DOHH2 (cell line): ENCODE measurements at regions not wholly inside any gene's neighbourhood (a gene's known extent, or its start where the extent isn't known, plus 50 kb on each side); places are given as distances from the start of the nearest gene placed in this dataset.

ENCODE experiments used
- H3F3A ChIP-seq: fragments of 200-600 bp; sonication (generic), shearing (Covaris generic); 2 replicates; pipeline ENCODE4 v1.6.0; 2016; ENCODE audit warnings: antibody characterized with exemption, mild to moderate bottlenecking; ENCODE audit not compliant: control insufficient read depth, insufficient read depth
- H3K27ac ChIP-seq: fragments of 200-600 bp; sonication (generic); 2 replicates; pipeline ENCODE4 v1.5.1; 2014; ENCODE audit warnings: low read depth, mild to moderate bottlenecking, low read length, moderate library complexity
- H3K27me3 ChIP-seq: fragments of 200-600 bp; sonication (generic); 2 replicates; pipeline ENCODE4 v1.6.1; 2014; ENCODE audit warnings: mild to moderate bottlenecking, low read length, mixed read lengths; ENCODE audit not compliant: control insufficient read depth
- H3K36me3 ChIP-seq: fragments of 200-600 bp; sonication (generic); 2 replicates; pipeline ENCODE4 v1.6.1; 2014; ENCODE audit warnings: mild to moderate bottlenecking, low read length, moderate library complexity, mixed read lengths; ENCODE audit not compliant: control insufficient read depth
- H3K4me1 ChIP-seq: fragments of 200-600 bp; sonication (generic); 2 replicates; pipeline ENCODE4 v1.6.1; 2014; ENCODE audit warnings: mild to moderate bottlenecking, low read length, mixed read lengths; ENCODE audit not compliant: control insufficient read depth
- H3K4me2 ChIP-seq: fragments of 200-600 bp; sonication (generic); 2 replicates; pipeline ENCODE4 v1.6.0; 2014; ENCODE audit warnings: mild to moderate bottlenecking, low read length, moderate library complexity
- H3K4me3 ChIP-seq: fragments of 200-600 bp; sonication (generic); 2 replicates; pipeline ENCODE4 v1.5.1; 2014; ENCODE audit warnings: mild to moderate bottlenecking, low read length, mixed read lengths
- H3K79me2 ChIP-seq: fragments of 200-600 bp; sonication (generic); 2 replicates; pipeline ENCODE4 v1.6.1; 2014; ENCODE audit warnings: mild to moderate bottlenecking, low read length, mixed read lengths; ENCODE audit not compliant: control insufficient read depth
- H3K9me2 ChIP-seq: fragments of 200-600 bp; sonication (generic); replicated peaks from 2 replicates; pipeline ENCODE4 v1.6.1; 2014; ENCODE audit warnings: mild to moderate bottlenecking, low read length, mixed read lengths; ENCODE audit not compliant: control insufficient read depth
- H3K9me3 ChIP-seq: fragments of 200-600 bp; sonication (generic); 2 replicates; pipeline ENCODE4 v1.6.1; 2014; ENCODE audit warnings: antibody characterized with exemption, low read length, mixed read lengths; ENCODE audit not compliant: control insufficient read depth, insufficient read depth
- H4K20me1 ChIP-seq: fragments of 200-600 bp; sonication (generic); 2 replicates; pipeline ENCODE4 v1.6.0; 2014; ENCODE audit warnings: low read depth, mild to moderate bottlenecking, antibody characterized with exemption, low read length, moderate library complexity; ENCODE audit not compliant: control insufficient read depth, insufficient read depth
- CTCF ChIP-seq: fragments of 200-600 bp; sonication (generic); IDR thresholded peaks from one replicate; pipeline ENCODE4 v1.5.1; 2014; ENCODE audit warnings: antibody characterized with exemption, mild to moderate bottlenecking, low read depth, low read length; ENCODE audit not compliant: poor library complexity, severe bottlenecking
- EZH2phosphoT487 ChIP-seq: fragments of 200-600 bp; sonication (generic); IDR thresholded peaks from 2 replicates; pipeline ENCODE4 v1.6.1; 2017; ENCODE audit warnings: borderline replicate concordance, mild to moderate bottlenecking, antibody characterized with exemption, low read length, moderate library complexity, mixed read lengths

GRCh38 chr1:113233441-113233840 is 156.9 kb upstream of the MAGI3 start:
- H3K4me3 ChIP-seq, result no peak overlapping the region
- TF ChIP-seq CTCF, result no peak
- TF ChIP-seq EZH2phosphoT487, result no peak
- no peak overlapping the region for H3K27ac ChIP-seq
- H4K20me1 ChIP-seq, result no peaks in the 10 kb centered on the region
- no peaks in the 10 kb centered on the region for H3K9me3 ChIP-seq
- no peaks in the 10 kb centered on the region for H3K36me3 ChIP-seq
- H3K9me2 ChIP-seq, result no peaks in the 10 kb centered on the region
- H3K79me2 ChIP-seq, result no peaks in the 10 kb centered on the region
- H3K4me1 ChIP-seq, result no peaks in the 10 kb centered on the region
- no peak overlapping the region for H3K4me2 ChIP-seq
- H3K27me3 ChIP-seq, result peaks cover 7% of the 10 kb centered on the region
- no peaks in the 10 kb centered on the region for H3F3A ChIP-seq

GRCh38 chr1:113241237-113241636 is 149.1 kb upstream of the MAGI3 start:
- no peak overlapping the region for H3K27ac ChIP-seq
- H3F3A ChIP-seq, result no peaks in the 10 kb centered on the region
- no peak overlapping the region for H3K4me3 ChIP-seq
- H3K79me2 ChIP-seq, result no peaks in the 10 kb centered on the region
- H3K4me2 ChIP-seq, result no peak overlapping the region
- no peaks in the 10 kb centered on the region for H3K36me3 ChIP-seq
- H3K9me2 ChIP-seq, result no peaks in the 10 kb centered on the region
- no peak for TF ChIP-seq CTCF
- TF ChIP-seq EZH2phosphoT487, result no peak
- no peaks in the 10 kb centered on the region for H3K9me3 ChIP-seq
- H4K20me1 ChIP-seq, result no peaks in the 10 kb centered on the region
- H3K4me1 ChIP-seq, result no peaks in the 10 kb centered on the region
- H3K27me3 ChIP-seq, result peaks cover 13% of the 10 kb centered on the region

GRCh38 chr1:113242481-113242880 is 147.8 kb upstream of the MAGI3 start:
- Histone ChIP-seq H3K27ac (no peak overlapping the region), H3K27me3 (peaks cover 13% of the 10 kb centered on the region), H3K4me1 (no peaks in the 10 kb centered on the region), H3K9me3 (no peaks in the 10 kb centered on the region), H4K20me1 (no peaks in the 10 kb centered on the region), H3F3A (no peaks in the 10 kb centered on the region), H3K4me3 (no peak overlapping the region), H3K9me2 (no peaks in the 10 kb centered on the region), H3K4me2 (no peak overlapping the region), H3K79me2 (no peaks in the 10 kb centered on the region), H3K36me3 (no peaks in the 10 kb centered on the region)
- TF ChIP-seq CTCF, result no peak
- TF ChIP-seq EZH2phosphoT487, result no peak

GRCh38 chr1:113243529-113243928 is 146.8 kb upstream of the MAGI3 start:
- Histone ChIP-seq H3K9me2 (no peaks in the 10 kb centered on the region), H3K36me3 (no peaks in the 10 kb centered on the region), H3K4me2 (no peak overlapping the region), H3K9me3 (no peaks in the 10 kb centered on the region), H3K4me3 (no peak overlapping the region), H4K20me1 (no peaks in the 10 kb centered on the region), H3F3A (no peaks in the 10 kb centered on the region), H3K27me3 (peaks cover 10% of the 10 kb centered on the region), H3K79me2 (no peaks in the 10 kb centered on the region), H3K4me1 (no peaks in the 10 kb centered on the region), H3K27ac (no peak overlapping the region)
- TF ChIP-seq CTCF (no peak), EZH2phosphoT487 (no peak)
